GM04503 (cell line): ENCODE measurements at regions not wholly inside any gene's neighbourhood (a gene's known extent, or its start where the extent isn't known, plus 50 kb on each side); places are given as distances from the start of the nearest gene placed in this dataset.
"Not testable (repeated sequence)": the region's sequence is repeated elsewhere in the genome, so short reads cannot be mapped to it uniquely, and the experiment has no call there.

Experiments
- DNase-seq: peaks from one replicate; pipeline ENCODE4 v3.0.0-alpha.2; 2012; ENCODE audit warnings: low read depth

- DNase-seq = not testable (repeated sequence)
Observed at GRCh38 chr22:25417826-25418225, 146.6 kb upstream of the GRK3 start.

- DNase-seq = no peak
Observed at GRCh38 chr22:25419247-25420113, 145.0 kb upstream of the GRK3 start.

- not testable (repeated sequence) for DNase-seq
Observed at GRCh38 chr22:25420114-25420441, 144.4 kb upstream of the GRK3 start.

GRCh38 chr22:25420471-25420924, 144.0 kb upstream of the GRK3 start:
- no peak for DNase-seq

GRCh38 chr22:25420925-25421904, 143.3 kb upstream of the GRK3 start:
- DNase-seq = no peak

- DNase-seq = not testable (repeated sequence)
Observed at GRCh38 chr22:25426530-25427308, 137.8 kb upstream of the GRK3 start.

GRCh38 chr22:25431637-25432342, 132.7 kb upstream of the GRK3 start:
- DNase-seq = not testable (repeated sequence)

GRCh38 chr22:25433381-25433970, 131.0 kb upstream of the GRK3 start:
- DNase-seq = not testable (repeated sequence)

- DNase-seq = no peak
Observed at GRCh38 chr22:25437414-25438160, 126.9 kb upstream of the GRK3 start.

- no peak for DNase-seq
Observed at GRCh38 chr22:25447067-25447685, 117.3 kb upstream of the GRK3 start.

- DNase-seq = no peak
Observed at GRCh38 chr22:25447686-25448434, 116.6 kb upstream of the GRK3 start.

GRCh38 chr22:25448435-25449051, 115.9 kb upstream of the GRK3 start:
- no peak for DNase-seq

- no peak for DNase-seq
Observed at GRCh38 chr22:25449781-25450317, 114.6 kb upstream of the GRK3 start.

GRCh38 chr22:25451480-25452114, 112.9 kb upstream of the GRK3 start:
- DNase-seq = no peak

- no peak for DNase-seq
Observed at GRCh38 chr22:25452116-25452700, 112.3 kb upstream of the GRK3 start.

- no peak for DNase-seq
Observed at GRCh38 chr22:25453058-25453457, 111.4 kb upstream of the GRK3 start.

GRCh38 chr22:25453557-25453956, 110.9 kb upstream of the GRK3 start:
- no peak for DNase-seq
